Neural crest cell (in vitro differentiated cells): ENCODE measurements at regions not wholly inside any gene's neighbourhood (a gene's known extent, or its start where the extent isn't known, plus 50 kb on each side); places are given as distances from the start of the nearest gene placed in this dataset.

ENCODE experiments used
- DNase-seq: peaks from one replicate; pipeline ENCODE4 v3.0.0; 2021; ENCODE audit warnings: low read depth, mixed read lengths, low spot score
- H3K27ac Mint-ChIP-seq: one replicate; pipeline ENCODE4 v1.8.0; 2021; ENCODE audit warnings: mild to moderate bottlenecking, mixed read lengths; ENCODE audit not compliant: unreplicated experiment
- H3K27me3 Mint-ChIP-seq: 2 replicates; pipeline ENCODE4 v1.8.0; 2021; ENCODE audit warnings: low read depth, mild to moderate bottlenecking, mixed read lengths
- H3K36me3 Mint-ChIP-seq: 2 replicates; pipeline ENCODE4 v1.8.0; 2021; ENCODE audit warnings: low read depth, mild to moderate bottlenecking, mixed read lengths
- H3K4me1 Mint-ChIP-seq: 2 replicates; pipeline ENCODE4 v1.8.0; 2021; ENCODE audit warnings: mixed read lengths
- H3K4me3 Mint-ChIP-seq: one replicate; pipeline ENCODE4 v1.8.0; 2021; ENCODE audit warnings: mild to moderate bottlenecking, mixed read lengths
- H3K9me3 Mint-ChIP-seq: 2 replicates; pipeline ENCODE4 v1.8.0; 2021; ENCODE audit warnings: mixed read lengths
- CTCF ChIP-seq: fragments of 200-600 bp; sonication (generic); conservative IDR thresholded peaks from 2 replicates; pipeline ENCODE4 v1.5.0; 2021; ENCODE audit warnings: antibody characterized with exemption, mild to moderate bottlenecking

GRCh38 chr12:97398704-97399103 is 63.9 kb upstream of the RMST start:
- no peak overlapping the region for H3K4me3 Mint-ChIP-seq
- no peak overlapping the region for H3K27ac Mint-ChIP-seq
- no peak for DNase-seq
- no peak for TF ChIP-seq CTCF
- peaks cover 30% of the 10 kb centered on the region for H3K4me1 Mint-ChIP-seq
- no peaks in the 10 kb centered on the region for H3K36me3 Mint-ChIP-seq
- H3K27me3 Mint-ChIP-seq, result no peaks in the 10 kb centered on the region
- no peaks in the 10 kb centered on the region for H3K9me3 Mint-ChIP-seq

GRCh38 chr12:97404093-97404492 is 58.5 kb upstream of the RMST start:
- H3K27me3 Mint-ChIP-seq, result no peaks in the 10 kb centered on the region
- H3K36me3 Mint-ChIP-seq, result no peaks in the 10 kb centered on the region
- TF ChIP-seq CTCF, result no peak
- no peak for DNase-seq
- H3K4me1 Mint-ChIP-seq, result peaks cover 4% of the 10 kb centered on the region
- no peak overlapping the region for H3K27ac Mint-ChIP-seq
- no peak overlapping the region for H3K4me3 Mint-ChIP-seq
- H3K9me3 Mint-ChIP-seq, result no peaks in the 10 kb centered on the region

- Mint-ChIP-seq H3K36me3 (no peaks in the 10 kb centered on the region), H3K9me3 (no peaks in the 10 kb centered on the region), H3K27ac (no peak overlapping the region), H3K4me1 (peaks cover 4% of the 10 kb centered on the region), H3K4me3 (no peak overlapping the region), H3K27me3 (no peaks in the 10 kb centered on the region)
- peak; percentile 91 for TF ChIP-seq CTCF
- peak; percentile 54 for DNase-seq
Observed at GRCh38 chr12:97404543-97404942, 58.1 kb upstream of the RMST start.

GRCh38 chr12:97408363-97408762 is 54.2 kb upstream of the RMST start:
- TF ChIP-seq CTCF, result no peak
- Mint-ChIP-seq H3K36me3 (no peaks in the 10 kb centered on the region), H3K9me3 (no peaks in the 10 kb centered on the region), H3K27ac (no peak overlapping the region), H3K4me1 (peaks cover 4% of the 10 kb centered on the region), H3K4me3 (no peak overlapping the region), H3K27me3 (no peaks in the 10 kb centered on the region)
- no peak for DNase-seq

- no peak for DNase-seq
- TF ChIP-seq CTCF, result no peak
- H3K9me3 Mint-ChIP-seq, result no peaks in the 10 kb centered on the region
- no peak overlapping the region for H3K4me3 Mint-ChIP-seq
- no peaks in the 10 kb centered on the region for H3K4me1 Mint-ChIP-seq
- H3K27me3 Mint-ChIP-seq, result no peaks in the 10 kb centered on the region
- H3K27ac Mint-ChIP-seq, result no peak overlapping the region
- H3K36me3 Mint-ChIP-seq, result no peaks in the 10 kb centered on the region
Observed at GRCh38 chr12:97411341-97411740, 51.3 kb upstream of the RMST start.
